ENCODE measurements at regions not wholly inside any gene's neighbourhood (a gene's known extent, or its start where the extent isn't known, plus 50 kb on each side); places are given as distances from the start of the nearest gene placed in this dataset.

DNA sequence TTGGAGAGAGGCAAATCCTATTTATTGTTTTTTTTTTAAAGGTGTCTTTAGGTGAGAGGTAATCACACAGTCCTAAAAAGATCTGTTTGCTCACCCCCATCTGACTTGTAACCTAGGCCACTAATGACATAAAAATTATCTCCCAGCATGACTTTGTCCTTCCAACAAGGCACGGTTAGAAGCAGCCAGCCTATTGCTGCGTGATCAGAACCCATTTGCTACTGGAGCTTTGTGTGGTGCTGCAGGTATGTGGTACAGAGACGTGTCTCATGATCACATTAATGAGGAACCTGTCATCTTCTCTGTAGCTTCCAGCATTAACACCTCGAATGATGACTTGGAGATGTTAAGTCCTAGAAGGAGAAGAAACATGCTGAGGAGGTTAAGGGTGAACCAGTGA is 555.8 kb upstream of the TLE4 start:
- no peaks in the 10 kb centered on the region for H3K36me3 ChIP-seq (ENCODE audit: control insufficient read depth, insufficient read depth, low read length)
- 94 to 96% methylated on average over 4 of the region's 4 CpGs for WGBS, 2 experiments
- no peaks in the 10 kb centered on the region for H3K4me1 ChIP-seq (ENCODE audit: control insufficient read depth, insufficient read depth, low read length)
- H3K27ac ChIP-seq (ENCODE audit: insufficient read depth, low read depth, low read length, poor library complexity, severe bottlenecking): no peak overlapping the region
- H3K27me3 ChIP-seq (ENCODE audit: control insufficient read depth, insufficient read depth, low read length, poor library complexity, severe bottlenecking): no peaks in the 10 kb centered on the region
- no peak overlapping the region for H3K4me3 ChIP-seq (ENCODE audit: insufficient read depth, low read depth, low read length)
- H3K9me3 ChIP-seq (ENCODE audit: control insufficient read depth, low read length): no peaks in the 10 kb centered on the region

DNA sequence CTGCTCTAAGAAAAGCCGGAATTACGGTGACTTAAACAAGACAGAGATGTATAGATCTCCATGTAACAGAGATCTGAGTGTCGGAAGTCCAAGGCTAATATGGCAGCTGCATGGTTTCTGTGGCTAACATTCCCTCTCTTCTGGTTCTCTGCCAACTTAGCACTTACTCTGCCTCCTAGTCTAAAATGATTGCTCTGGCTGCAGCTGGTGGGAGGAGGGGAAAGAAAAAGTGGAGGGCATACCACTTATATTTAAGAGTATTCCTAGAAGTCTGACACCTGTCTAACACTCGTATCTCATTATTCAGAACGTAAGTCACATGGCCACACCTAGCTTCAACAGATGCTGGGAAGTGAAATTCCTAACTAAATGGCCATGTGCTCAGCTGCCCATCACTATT is 551.5 kb upstream of the TLE4 start:
- Histone ChIP-seq H3K4me1 (ENCODE audit: control insufficient read depth, insufficient read depth, low read length) (no peaks in the 10 kb centered on the region), H3K4me3 (ENCODE audit: insufficient read depth, low read depth, low read length) (no peak overlapping the region), H3K9me3 (ENCODE audit: control insufficient read depth, low read length) (no peaks in the 10 kb centered on the region), H3K36me3 (ENCODE audit: control insufficient read depth, insufficient read depth, low read length) (no peaks in the 10 kb centered on the region), H3K27ac (ENCODE audit: insufficient read depth, low read depth, low read length, poor library complexity, severe bottlenecking) (no peak overlapping the region), H3K27me3 (ENCODE audit: control insufficient read depth, insufficient read depth, low read length, poor library complexity, severe bottlenecking) (no peaks in the 10 kb centered on the region)
- WGBS, 2 experiments: 96% methylated on average over 5 of the region's 5 CpGs

DNA sequence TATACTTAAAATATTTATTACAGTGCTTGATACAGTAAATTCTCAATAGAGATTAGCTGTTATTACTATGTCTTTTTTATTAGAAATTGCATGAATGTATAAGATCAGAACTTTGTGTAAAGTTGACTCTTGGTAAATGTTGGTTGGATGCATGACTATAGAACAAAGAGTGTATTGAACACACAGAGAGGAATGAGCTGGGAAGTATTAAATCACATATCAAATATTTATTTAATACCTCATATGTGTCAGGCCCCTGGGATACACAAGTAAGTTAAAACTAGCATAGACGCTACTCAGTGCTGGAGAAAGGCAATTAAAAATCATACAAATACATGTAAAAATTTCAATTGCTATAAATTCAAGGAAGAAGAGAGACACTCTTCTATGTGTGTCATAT is 550.7 kb upstream of the TLE4 start:
- Histone ChIP-seq H3K9me3 (ENCODE audit: control insufficient read depth, low read length) (no peaks in the 10 kb centered on the region), H3K27me3 (ENCODE audit: control insufficient read depth, insufficient read depth, low read length, poor library complexity, severe bottlenecking) (no peaks in the 10 kb centered on the region), H3K4me3 (ENCODE audit: insufficient read depth, low read depth, low read length) (no peak overlapping the region), H3K4me1 (ENCODE audit: control insufficient read depth, insufficient read depth, low read length) (no peaks in the 10 kb centered on the region), H3K36me3 (ENCODE audit: control insufficient read depth, insufficient read depth, low read length) (no peaks in the 10 kb centered on the region), H3K27ac (ENCODE audit: insufficient read depth, low read depth, low read length, poor library complexity, severe bottlenecking) (no peak overlapping the region)
- no CpG with 5 or more reads among the region's 1 CpG for WGBS, 2 experiments

DNA sequence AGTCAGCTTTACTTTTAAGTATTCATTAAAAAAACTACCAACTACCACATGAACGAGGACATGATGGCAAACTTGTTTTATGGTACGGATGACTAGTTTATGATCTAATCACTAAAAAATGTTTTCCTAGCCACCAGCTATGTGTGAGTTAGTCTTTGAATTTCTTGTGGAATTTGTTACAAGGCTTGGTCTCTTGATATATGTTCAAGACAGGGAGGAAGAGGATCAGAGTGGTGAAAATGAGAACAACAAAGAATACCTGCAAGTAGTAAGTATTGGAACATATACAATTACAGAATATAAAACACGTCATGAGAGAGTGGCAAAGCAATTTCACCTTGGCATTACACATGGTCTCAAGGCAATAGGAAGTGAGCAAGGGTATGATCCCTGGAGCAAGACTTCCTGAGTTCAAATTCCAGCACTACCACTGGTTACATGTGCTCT is 548.6 kb upstream of the TLE4 start:
- Histone ChIP-seq H3K4me3 (ENCODE audit: insufficient read depth, low read depth, low read length) (no peak overlapping the region), H3K4me1 (ENCODE audit: control insufficient read depth, insufficient read depth, low read length) (no peaks in the 10 kb centered on the region), H3K36me3 (ENCODE audit: control insufficient read depth, insufficient read depth, low read length) (no peaks in the 10 kb centered on the region), H3K27me3 (ENCODE audit: control insufficient read depth, insufficient read depth, low read length, poor library complexity, severe bottlenecking) (no peaks in the 10 kb centered on the region), H3K9me3 (ENCODE audit: control insufficient read depth, low read length) (no peaks in the 10 kb centered on the region), H3K27ac (ENCODE audit: insufficient read depth, low read depth, low read length, poor library complexity, severe bottlenecking) (no peak overlapping the region)
- 94 to 100% methylated on average over 3 of the region's 3 CpGs for WGBS, 2 experiments

DNA sequence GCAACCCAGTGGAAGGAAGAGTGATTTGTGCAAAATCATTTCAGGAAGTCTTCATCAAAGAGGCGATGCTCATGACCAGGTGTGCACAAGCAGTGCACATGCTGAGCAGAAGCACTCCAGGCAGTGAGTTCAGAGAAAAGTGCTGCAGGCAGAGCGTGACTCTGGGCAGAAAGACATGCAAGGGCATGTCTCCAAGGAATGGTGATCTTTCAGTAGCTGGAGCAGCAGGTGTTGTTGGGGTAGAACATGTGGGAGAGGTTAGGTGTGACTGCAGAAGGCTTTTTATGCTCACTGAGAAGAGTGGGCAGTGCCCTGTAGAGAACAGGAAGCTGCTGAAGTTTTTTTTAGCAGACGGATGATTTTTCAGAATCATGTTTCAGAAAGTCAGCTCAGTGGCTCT is 545.4 kb upstream of the TLE4 start:
- 85 to 91% methylated on average over 3 of the region's 3 CpGs for WGBS, 2 experiments
- Histone ChIP-seq H3K27ac (ENCODE audit: insufficient read depth, low read depth, low read length, poor library complexity, severe bottlenecking) (no peak overlapping the region), H3K4me3 (ENCODE audit: insufficient read depth, low read depth, low read length) (no peak overlapping the region)

DNA sequence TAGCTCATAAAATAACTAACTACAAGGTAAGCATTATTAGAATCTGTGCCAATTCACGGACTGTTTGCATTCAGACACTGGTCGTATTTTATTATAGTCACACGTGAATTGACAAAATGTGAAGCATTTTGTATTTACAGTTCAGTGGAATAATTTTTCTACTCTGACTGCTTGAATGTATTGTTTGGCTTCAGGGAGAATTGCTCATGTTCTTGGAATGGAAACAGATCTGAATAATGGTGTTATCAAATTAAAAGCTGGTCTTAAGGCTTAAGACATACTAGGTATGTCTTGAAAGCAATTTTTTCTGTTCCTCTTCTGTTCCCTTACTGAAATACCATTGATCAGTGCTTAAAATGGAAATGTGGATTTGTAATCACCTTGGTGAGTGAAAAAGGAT is 543.7 kb upstream of the TLE4 start:
- H3K9me3 ChIP-seq (ENCODE audit: control insufficient read depth, low read length): no peaks in the 10 kb centered on the region
- no peaks in the 10 kb centered on the region for H3K27me3 ChIP-seq (ENCODE audit: control insufficient read depth, insufficient read depth, low read length, poor library complexity, severe bottlenecking)
- no peak overlapping the region for H3K27ac ChIP-seq (ENCODE audit: insufficient read depth, low read depth, low read length, poor library complexity, severe bottlenecking)
- no peaks in the 10 kb centered on the region for H3K36me3 ChIP-seq (ENCODE audit: control insufficient read depth, insufficient read depth, low read length)
- no peaks in the 10 kb centered on the region for H3K4me1 ChIP-seq (ENCODE audit: control insufficient read depth, insufficient read depth, low read length)
- no peak overlapping the region for H3K4me3 ChIP-seq (ENCODE audit: insufficient read depth, low read depth, low read length)
- 93 to 100% methylated on average over 3 of the region's 3 CpGs for WGBS, 2 experiments

More for the DNA sequence above, 545.4 kb upstream of the TLE4 start:
- Histone ChIP-seq H3K36me3 (ENCODE audit: control insufficient read depth, insufficient read depth, low read length) (no peaks in the 10 kb centered on the region), H3K9me3 (ENCODE audit: control insufficient read depth, low read length) (no peaks in the 10 kb centered on the region), H3K27me3 (ENCODE audit: control insufficient read depth, insufficient read depth, low read length, poor library complexity, severe bottlenecking) (no peaks in the 10 kb centered on the region), H3K4me1 (ENCODE audit: control insufficient read depth, insufficient read depth, low read length) (no peaks in the 10 kb centered on the region)

DNA sequence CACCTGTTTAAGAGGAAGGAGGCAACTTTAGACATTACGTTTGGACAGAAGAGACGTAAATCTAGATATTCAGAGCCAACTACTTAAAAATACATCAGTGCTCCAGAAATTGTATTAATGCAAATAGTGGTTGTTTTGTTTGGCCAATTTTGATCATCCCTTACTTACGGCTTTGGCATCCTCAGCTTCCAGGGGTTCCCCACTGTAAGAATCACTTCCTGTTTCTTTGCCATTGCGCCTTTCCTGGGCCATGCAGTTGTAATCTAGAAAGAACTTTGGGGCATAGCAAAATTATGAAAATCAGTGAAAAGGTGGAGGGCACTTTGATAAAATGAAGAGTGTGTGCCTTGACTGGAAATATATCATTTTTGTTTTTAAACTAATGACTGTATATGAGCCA is 537.2 kb upstream of the TLE4 start:
- no peaks in the 10 kb centered on the region for H3K9me3 ChIP-seq (ENCODE audit: control insufficient read depth, low read length)
- no peak overlapping the region for H3K4me3 ChIP-seq (ENCODE audit: insufficient read depth, low read depth, low read length)
- H3K4me1 ChIP-seq (ENCODE audit: control insufficient read depth, insufficient read depth, low read length): no peaks in the 10 kb centered on the region
- no peak overlapping the region for H3K27ac ChIP-seq (ENCODE audit: insufficient read depth, low read depth, low read length, poor library complexity, severe bottlenecking)
- H3K36me3 ChIP-seq (ENCODE audit: control insufficient read depth, insufficient read depth, low read length): no peaks in the 10 kb centered on the region
- WGBS, 2 experiments: 98 to 99% methylated on average over 4 of the region's 4 CpGs
- no peaks in the 10 kb centered on the region for H3K27me3 ChIP-seq (ENCODE audit: control insufficient read depth, insufficient read depth, low read length, poor library complexity, severe bottlenecking)

DNA sequence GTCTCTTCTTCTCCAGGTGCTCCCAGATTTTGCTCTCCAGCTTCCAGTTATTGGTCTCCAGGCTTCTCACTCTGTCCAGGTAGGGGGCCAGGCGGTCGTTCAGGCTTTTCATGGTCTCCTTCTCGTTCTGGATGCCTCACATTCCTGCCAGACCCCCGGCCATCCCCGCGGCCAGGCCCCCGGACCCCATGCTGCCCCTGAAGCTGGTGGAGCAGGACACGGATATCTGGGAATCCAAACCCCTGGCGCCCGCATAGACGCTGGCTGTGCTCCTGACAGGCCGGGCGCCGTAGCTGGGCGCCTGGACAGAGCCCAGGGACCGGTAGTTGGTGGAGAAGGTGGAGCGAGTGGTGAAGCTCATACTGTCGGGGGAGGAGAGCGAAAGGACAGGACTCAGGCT is 534.4 kb upstream of the TLE4 start:
- Histone ChIP-seq H3K36me3 (ENCODE audit: control insufficient read depth, insufficient read depth, low read length) (no peaks in the 10 kb centered on the region), H3K4me3 (ENCODE audit: insufficient read depth, low read depth, low read length) (no peak overlapping the region), H3K9me3 (ENCODE audit: control insufficient read depth, low read length) (no peaks in the 10 kb centered on the region), H3K27ac (ENCODE audit: insufficient read depth, low read depth, low read length, poor library complexity, severe bottlenecking) (no peak overlapping the region), H3K27me3 (ENCODE audit: control insufficient read depth, insufficient read depth, low read length, poor library complexity, severe bottlenecking) (no peaks in the 10 kb centered on the region), H3K4me1 (ENCODE audit: control insufficient read depth, insufficient read depth, low read length) (no peaks in the 10 kb centered on the region)
- 95% methylated on average over 19 of the region's 19 CpGs for WGBS, 2 experiments

DNA sequence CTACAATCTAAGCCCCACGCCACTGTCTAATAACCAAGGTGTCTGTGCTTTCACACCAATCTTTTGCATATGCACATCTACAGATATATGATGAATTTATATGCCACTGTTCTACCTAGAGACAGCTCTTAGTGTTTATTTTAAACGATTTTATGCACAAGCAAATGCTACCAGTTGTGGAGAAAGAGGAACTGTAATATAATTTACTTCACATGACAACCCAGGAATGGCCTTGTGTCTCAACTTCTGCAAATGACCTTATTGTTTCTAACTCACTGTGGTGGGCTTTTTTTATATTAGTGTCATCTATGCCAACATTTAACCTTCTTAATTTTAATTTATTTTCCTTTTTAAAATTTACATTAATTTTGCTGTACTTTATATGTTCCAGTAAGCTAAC is 531.1 kb upstream of the TLE4 start:
- no peak overlapping the region for H3K4me3 ChIP-seq (ENCODE audit: insufficient read depth, low read depth, low read length)
- H3K27me3 ChIP-seq (ENCODE audit: control insufficient read depth, insufficient read depth, low read length, poor library complexity, severe bottlenecking): no peaks in the 10 kb centered on the region
- 91 to 100% methylated on average over 1 to 2 of the region's 2 CpGs for WGBS, 2 experiments
- H3K4me1 ChIP-seq (ENCODE audit: control insufficient read depth, insufficient read depth, low read length): no peaks in the 10 kb centered on the region
- H3K27ac ChIP-seq (ENCODE audit: insufficient read depth, low read depth, low read length, poor library complexity, severe bottlenecking): no peak overlapping the region
- H3K9me3 ChIP-seq (ENCODE audit: control insufficient read depth, low read length): no peaks in the 10 kb centered on the region
- H3K36me3 ChIP-seq (ENCODE audit: control insufficient read depth, insufficient read depth, low read length): no peaks in the 10 kb centered on the region

DNA sequence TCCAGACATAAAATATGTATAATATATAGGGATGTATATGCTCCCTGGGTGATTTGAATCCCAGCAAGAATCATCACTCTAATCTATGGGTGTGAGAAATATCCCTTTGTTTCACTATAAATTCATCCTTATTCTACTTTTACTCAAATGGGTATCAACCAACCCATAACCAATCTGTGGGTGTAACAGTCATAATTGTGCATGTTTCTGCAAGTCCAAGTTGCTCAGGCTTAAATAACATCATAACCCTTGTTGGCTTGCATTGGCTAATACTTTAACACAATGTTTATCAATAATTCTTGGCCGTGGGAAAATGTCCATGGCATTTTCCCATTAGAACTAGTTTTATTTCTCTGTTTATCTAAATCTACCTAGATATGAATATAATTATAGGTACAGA is 530.5 kb upstream of the TLE4 start:
- no peak overlapping the region for H3K27ac ChIP-seq (ENCODE audit: insufficient read depth, low read depth, low read length, poor library complexity, severe bottlenecking)
- H3K27me3 ChIP-seq (ENCODE audit: control insufficient read depth, insufficient read depth, low read length, poor library complexity, severe bottlenecking): no peaks in the 10 kb centered on the region
- no peak overlapping the region for H3K4me3 ChIP-seq (ENCODE audit: insufficient read depth, low read depth, low read length)
- WGBS, 2 experiments: 83% methylated on average over 1 of the region's 1 CpG; no CpG with 5 or more reads in 1 of the 2 experiments
- H3K36me3 ChIP-seq (ENCODE audit: control insufficient read depth, insufficient read depth, low read length): no peaks in the 10 kb centered on the region
- H3K9me3 ChIP-seq (ENCODE audit: control insufficient read depth, low read length): no peaks in the 10 kb centered on the region
- no peaks in the 10 kb centered on the region for H3K4me1 ChIP-seq (ENCODE audit: control insufficient read depth, insufficient read depth, low read length)

DNA sequence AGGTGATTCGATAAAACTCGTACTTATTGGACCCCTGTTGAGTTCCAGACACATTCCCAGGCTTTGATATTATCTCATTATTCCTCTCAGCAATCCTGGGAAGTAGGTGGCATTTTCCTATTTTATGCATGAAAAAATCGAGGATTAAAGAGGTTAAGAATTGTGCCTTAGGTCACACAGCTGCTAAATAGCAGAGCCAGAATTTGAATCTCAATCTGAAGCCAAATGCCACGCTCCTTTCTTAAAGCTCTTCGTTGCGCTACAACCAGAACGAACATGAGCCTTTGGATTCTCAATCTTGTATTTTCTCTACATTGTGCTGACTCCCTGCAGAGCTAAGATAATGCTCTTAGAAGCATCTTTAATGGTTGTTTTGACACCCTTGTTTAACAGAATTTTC is 527.8 kb upstream of the TLE4 start:
- no peak overlapping the region for H3K4me3 ChIP-seq (ENCODE audit: insufficient read depth, low read depth, low read length)
- H3K27ac ChIP-seq (ENCODE audit: insufficient read depth, low read depth, low read length, poor library complexity, severe bottlenecking): no peak overlapping the region
- no peaks in the 10 kb centered on the region for H3K4me1 ChIP-seq (ENCODE audit: control insufficient read depth, insufficient read depth, low read length)
- H3K36me3 ChIP-seq (ENCODE audit: control insufficient read depth, insufficient read depth, low read length): no peaks in the 10 kb centered on the region
- no peaks in the 10 kb centered on the region for H3K27me3 ChIP-seq (ENCODE audit: control insufficient read depth, insufficient read depth, low read length, poor library complexity, severe bottlenecking)
- H3K9me3 ChIP-seq (ENCODE audit: control insufficient read depth, low read length): no peaks in the 10 kb centered on the region
- WGBS, 2 experiments: 66 to 77% methylated on average over 7 of the region's 7 CpGs
